Neural progenitor cell (in vitro differentiated cells): ENCODE measurements at regions not wholly inside any gene's neighbourhood (a gene's known extent, or its start where the extent isn't known, plus 50 kb on each side); places are given as distances from the start of the nearest gene placed in this dataset.

Experiments
- DNase-seq: peaks from one replicate; pipeline ENCODE4 v3.0.0-alpha.2; 2016; ENCODE audit warnings: low spot score
- H2AFZ ChIP-seq: fragments of 200-600 bp; sonication (generic); replicated peaks from 2 replicates; pipeline ENCODE4 v1.6.1; 2016; ENCODE audit warnings: antibody characterized with exemption
- H3F3A ChIP-seq: fragments of 200-600 bp; sonication (generic); 2 replicates; pipeline ENCODE4 v1.6.1; 2016; ENCODE audit warnings: antibody characterized with exemption, low read depth
- H3K27ac ChIP-seq: fragments of 200-600 bp; sonication (generic); 2 replicates; pipeline ENCODE4 v1.5.1; 2016; ENCODE audit warnings: mild to moderate bottlenecking
- H3K27me3 ChIP-seq: fragments of 200-600 bp; sonication (generic); 2 replicates; pipeline ENCODE4 v1.6.1; 2016; ENCODE audit warnings: mild to moderate bottlenecking, moderate library complexity
- H3K36me3 ChIP-seq: fragments of 200-600 bp; sonication (generic); 2 replicates; pipeline ENCODE4 v1.5.1; 2016
- H3K4me1 ChIP-seq: fragments of 200-600 bp; sonication (generic); 2 replicates; pipeline ENCODE4 v1.6.1; 2016; ENCODE audit warnings: mixed run types
- H3K4me2 ChIP-seq: fragments of 200-600 bp; sonication (generic); 2 replicates; pipeline ENCODE4 v1.6.1; 2016
- H3K4me3 ChIP-seq: fragments of 200-600 bp; sonication (generic); 2 replicates; pipeline ENCODE4 v1.5.1; 2016
- H3K79me2 ChIP-seq: fragments of 200-600 bp; sonication (generic); 2 replicates; pipeline ENCODE4 v1.6.1; 2016; ENCODE audit warnings: low read depth
- H3K9ac ChIP-seq: fragments of 200-600 bp; sonication (generic); 2 replicates; pipeline ENCODE4 v1.6.1; 2016
- H3K9me3 ChIP-seq: fragments of 200-600 bp; sonication (generic); 2 replicates; pipeline ENCODE4 v1.5.1; 2016; ENCODE audit warnings: low read depth
- H4K20me1 ChIP-seq: fragments of 200-600 bp; sonication (generic); 2 replicates; pipeline ENCODE4 v1.6.1; 2016; ENCODE audit warnings: low read depth
- H3K27ac Mint-ChIP-seq: 3 replicates; pipeline ENCODE4 v1.8.0; 2021; ENCODE audit warnings: mixed read lengths
- H3K27me3 Mint-ChIP-seq: 2 replicates; pipeline ENCODE4 v1.8.0; 2022; ENCODE audit warnings: low read depth, mild to moderate bottlenecking, inconsistent platforms, moderate library complexity, mixed read lengths; ENCODE audit not compliant: insufficient read depth
- H3K36me3 Mint-ChIP-seq: 3 replicates; pipeline ENCODE4 v1.8.0; 2021; ENCODE audit warnings: mixed read lengths
- H3K4me1 Mint-ChIP-seq: 3 replicates; pipeline ENCODE4 v1.8.0; 2021; ENCODE audit warnings: mixed read lengths
- H3K4me3 Mint-ChIP-seq: 3 replicates; pipeline ENCODE4 v1.8.0; 2021; ENCODE audit warnings: mild to moderate bottlenecking, moderate library complexity, mixed read lengths
- H3K9me3 Mint-ChIP-seq: 3 replicates; pipeline ENCODE4 v1.8.0; 2020; ENCODE audit warnings: mixed read lengths
- CTCF ChIP-seq: fragments of 200-600 bp; sonication (generic); IDR thresholded peaks from 2 replicates; pipeline ENCODE4 v1.5.1; 2017; ENCODE audit warnings: antibody characterized with exemption, mild to moderate bottlenecking
- EZH2 ChIP-seq: fragments of 200-600 bp; sonication (generic); IDR thresholded peaks from 2 replicates; pipeline ENCODE4 v1.6.1; 2017; ENCODE audit warnings: antibody characterized with exemption, mild to moderate bottlenecking, moderate library complexity
- EZH2phosphoT487 ChIP-seq: fragments of 200-600 bp; sonication (generic); IDR thresholded peaks from 2 replicates; pipeline ENCODE4 v1.6.1; 2017; ENCODE audit warnings: antibody characterized with exemption

GRCh38 chr5:15034379-15034778 is 162.8 kb upstream of the ANKH start:
- H3K27ac Mint-ChIP-seq, result no peak overlapping the region
- peaks cover 3% of the 10 kb centered on the region for H3K9me3 Mint-ChIP-seq
- no peak overlapping the region for H3K4me2 ChIP-seq
- no peaks in the 10 kb centered on the region for H3K36me3 ChIP-seq
- H3K27ac ChIP-seq, result no peak overlapping the region
- DNase-seq, result no peak
- H3K4me1 ChIP-seq, result no peaks in the 10 kb centered on the region
- TF ChIP-seq EZH2phosphoT487, result no peak
- no peak for TF ChIP-seq CTCF
- TF ChIP-seq EZH2, result no peak
- H3K4me3 ChIP-seq, result no peak overlapping the region
- no peaks in the 10 kb centered on the region for H3K27me3 Mint-ChIP-seq
- H3K4me1 Mint-ChIP-seq, result no peaks in the 10 kb centered on the region
- H3K9me3 ChIP-seq, result no peaks in the 10 kb centered on the region
- no peaks in the 10 kb centered on the region for H3F3A ChIP-seq
- no peak overlapping the region for H2AFZ ChIP-seq
- no peaks in the 10 kb centered on the region for H3K27me3 ChIP-seq
- no peaks in the 10 kb centered on the region for H3K36me3 Mint-ChIP-seq
- no peak overlapping the region for H3K9ac ChIP-seq
- no peaks in the 10 kb centered on the region for H3K79me2 ChIP-seq
- H3K4me3 Mint-ChIP-seq, result no peak overlapping the region
- no peaks in the 10 kb centered on the region for H4K20me1 ChIP-seq

- no peaks in the 10 kb centered on the region for H3K79me2 ChIP-seq
- peaks cover 6% of the 10 kb centered on the region for H3K4me1 ChIP-seq
- no peak overlapping the region for H3K4me2 ChIP-seq
- H3K9ac ChIP-seq, result no peak overlapping the region
- H3K27me3 Mint-ChIP-seq, result peaks cover 5% of the 10 kb centered on the region
- no peak for DNase-seq
- H3F3A ChIP-seq, result no peaks in the 10 kb centered on the region
- no peaks in the 10 kb centered on the region for H3K9me3 ChIP-seq
- no peaks in the 10 kb centered on the region for H3K27me3 ChIP-seq
- TF ChIP-seq EZH2phosphoT487, result no peak
- TF ChIP-seq EZH2, result no peak
- no peak for TF ChIP-seq CTCF
- H3K4me3 Mint-ChIP-seq, result no peak overlapping the region
- no peak overlapping the region for H2AFZ ChIP-seq
- H3K27ac ChIP-seq, result no peak overlapping the region
- no peak overlapping the region for H3K4me3 ChIP-seq
- H4K20me1 ChIP-seq, result no peaks in the 10 kb centered on the region
- H3K4me1 Mint-ChIP-seq, result no peaks in the 10 kb centered on the region
- no peaks in the 10 kb centered on the region for H3K36me3 Mint-ChIP-seq
- no peaks in the 10 kb centered on the region for H3K36me3 ChIP-seq
- no peak overlapping the region for H3K27ac Mint-ChIP-seq
- H3K9me3 Mint-ChIP-seq, result no peaks in the 10 kb centered on the region
These were observed 159.6 kb upstream of the ANKH start for GRCh38 chr5:15031180-15031579.

GRCh38 chr5:15027764-15028163 is 156.2 kb upstream of the ANKH start:
- H3K36me3 Mint-ChIP-seq, result no peaks in the 10 kb centered on the region
- Histone ChIP-seq H3K9ac (no peak overlapping the region), H3K27ac (no peak overlapping the region), H3K79me2 (no peaks in the 10 kb centered on the region), H3K9me3 (no peaks in the 10 kb centered on the region), H4K20me1 (no peaks in the 10 kb centered on the region), H3K4me3 (no peak overlapping the region), H3K4me1 (peaks cover 7% of the 10 kb centered on the region), H2AFZ (no peak overlapping the region), H3F3A (no peaks in the 10 kb centered on the region), H3K4me2 (no peak overlapping the region), H3K36me3 (no peaks in the 10 kb centered on the region), H3K27me3 (no peaks in the 10 kb centered on the region)
- H3K4me3 Mint-ChIP-seq, result no peak overlapping the region
- H3K4me1 Mint-ChIP-seq, result no peaks in the 10 kb centered on the region
- no peak overlapping the region for H3K27ac Mint-ChIP-seq
- H3K9me3 Mint-ChIP-seq, result no peaks in the 10 kb centered on the region
- peaks cover 5% of the 10 kb centered on the region for H3K27me3 Mint-ChIP-seq
- no peak for DNase-seq
- no peak for TF ChIP-seq EZH2
- TF ChIP-seq EZH2phosphoT487, result no peak
- no peak for TF ChIP-seq CTCF

- no peak overlapping the region for H3K4me3 Mint-ChIP-seq
- TF ChIP-seq EZH2 (no peak), EZH2phosphoT487 (no peak), CTCF (no peak)
- H3K4me1 ChIP-seq, result peaks cover 7% of the 10 kb centered on the region
- no peaks in the 10 kb centered on the region for H3K79me2 ChIP-seq
- no peaks in the 10 kb centered on the region for H4K20me1 ChIP-seq
- peaks cover 5% of the 10 kb centered on the region for H3K27me3 Mint-ChIP-seq
- H3K9ac ChIP-seq, result no peak overlapping the region
- H3K9me3 ChIP-seq, result no peaks in the 10 kb centered on the region
- H3K4me2 ChIP-seq, result no peak overlapping the region
- H3K4me1 Mint-ChIP-seq, result no peaks in the 10 kb centered on the region
- no peaks in the 10 kb centered on the region for H3K9me3 Mint-ChIP-seq
- no peak overlapping the region for H3K4me3 ChIP-seq
- no peak overlapping the region for H2AFZ ChIP-seq
- H3K27me3 ChIP-seq, result no peaks in the 10 kb centered on the region
- H3F3A ChIP-seq, result no peaks in the 10 kb centered on the region
- no peak overlapping the region for H3K27ac Mint-ChIP-seq
- H3K36me3 ChIP-seq, result no peaks in the 10 kb centered on the region
- no peak for DNase-seq
- H3K36me3 Mint-ChIP-seq, result no peaks in the 10 kb centered on the region
- no peak overlapping the region for H3K27ac ChIP-seq
These were observed 155.4 kb upstream of the ANKH start for GRCh38 chr5:15026944-15027343.
